ENCODE measurements at regions not wholly inside any gene's neighbourhood (a gene's known extent, or its start where the extent isn't known, plus 50 kb on each side); places are given as distances from the start of the nearest gene placed in this dataset.

- WGBS (ENCODE audit: low lambda C conversion rate): 7% methylated on average over 1 of the region's 1 CpG
- Histone ChIP-seq H3K4me3 (replicated peaks in 1 of 3; ENCODE audit: insufficient read depth in 1 of 3, low read depth in 2 of 3, low read length in 3 of 3) (no peak overlapping the region), H3K9me3 (ENCODE audit: low read length) (no peaks in the 10 kb centered on the region), H3K36me3 (replicated peaks in 1 of 2; ENCODE audit: control insufficient read depth in 1 of 2, insufficient read depth in 2 of 2, low read length in 2 of 2) (no peaks in the 10 kb centered on the region), H3K27ac (ENCODE audit: extremely low read length, insufficient read depth, low read length) (no peak overlapping the region), H4K20me1 (ENCODE audit: insufficient read depth, low read length) (no peaks in the 10 kb centered on the region), H3K79me2 (ENCODE audit: insufficient read depth, low read length) (no peaks in the 10 kb centered on the region), H3K9ac (ENCODE audit: insufficient read depth, low read depth, low read length) (no peak overlapping the region), H2AFZ (ENCODE audit: low read length) (no peak overlapping the region), H3K4me1 (ENCODE audit: insufficient read depth, low read length) (no peaks in the 10 kb centered on the region), H3K4me2 (ENCODE audit: low read depth, low read length) (no peak overlapping the region), H3K27me3 (ENCODE audit: control insufficient read depth in 1 of 2, insufficient read depth in 2 of 2, low read length in 2 of 2) (no peaks in the 10 kb centered on the region)
- intact Hi-C loops (cut with micrococcal nuclease; ENCODE audit: unreplicated experiment): no loop called here
- in situ Hi-C loops (cut with HindIII; ENCODE audit: extremely low pct_ligation_motif_present, low pct_unique_long_range_greater_than_20kb): no loop called here
- DNase-seq (ENCODE audit: low spot score): no peak
- POLR2A ChIA-PET: no interaction called here
- no peak for ATAC-seq
- CTCF ChIA-PET (ENCODE audit: low intra/inter-chr PET ratio, low total read pairs): no interaction called here
- no TSS peak for BruUV-seq (replicated peaks)
- FAIRE-seq: no peak
- TF ChIP-seq ZNF629 (CRISPR knock-in tag; conservative IDR thresholded peaks at IDR 0.05): no peak
- no peak for TF ChIP-seq IRF2 (CRISPR knock-in tag; IDR thresholded peaks at IDR 0.05)
- no peak for TF ChIP-seq HNF1B (CRISPR knock-in tag; IDR thresholded peaks at IDR 0.05)
- TF ChIP-seq JARID2 (CRISPR knock-in tag; IDR thresholded peaks at IDR 0.05; ENCODE audit: insufficient replicate concordance): no peak
- no peak for TF ChIP-seq ZHX1 (CRISPR knock-in tag; IDR thresholded peaks at IDR 0.05; ENCODE audit: low read depth)
- no peak for TF ChIP-seq PHB2 (IDR thresholded peaks at IDR 0.05; ENCODE audit: partially characterized antibody)
- TF ChIP-seq ZNF335 (CRISPR knock-in tag; IDR thresholded peaks at IDR 0.05): no peak
- no peak for TF ChIP-seq GLMP (CRISPR knock-in tag; IDR thresholded peaks at IDR 0.05; ENCODE audit: borderline replicate concordance)
- TF ChIP-seq KAT8 (CRISPR knock-in tag; IDR thresholded peaks at IDR 0.05): no peak
- no peak for TF ChIP-seq ZNF142 (CRISPR knock-in tag; IDR thresholded peaks at IDR 0.05)
- no peak for TF ChIP-seq REL (CRISPR knock-in tag; conservative IDR thresholded peaks at IDR 0.05)
- TF ChIP-seq ZNF546 (CRISPR knock-in tag; conservative IDR thresholded peaks at IDR 0.05): no peak
- no peak for TF ChIP-seq ZBTB7A (CRISPR knock-in tag; IDR thresholded peaks at IDR 0.05)
Observed at GRCh38 chr10:7028809-7029166, 382.0 kb downstream of the SFMBT2 start.
